ENCODE measurements at regions not wholly inside any gene's neighbourhood (a gene's known extent, or its start where the extent isn't known, plus 50 kb on each side); places are given as distances from the start of the nearest gene placed in this dataset.

GRCh38 chr13:76609643-76610042 lies 276.6 kb downstream of the KCTD12 start:
- TF ChIP-seq CTCF (optimal IDR thresholded peaks at IDR 0.05 in 1 of 3, IDR thresholded peaks at IDR 0.05 in 1 of 3, conservative IDR thresholded peaks at IDR 0.05 in 1 of 3; ENCODE audit: extremely low read depth in 1 of 3, insufficient read depth in 2 of 3, low read length in 3 of 3), result no peak
- TF ChIP-seq EZH2 (IDR thresholded peaks at IDR 0.05; ENCODE audit: low read length), result no peak
